ENCODE measurements at regions not wholly inside any gene's neighbourhood (a gene's known extent, or its start where the extent isn't known, plus 50 kb on each side); places are given as distances from the start of the nearest gene placed in this dataset.
"Not testable (repeated sequence)": the region's sequence is repeated elsewhere in the genome, so short reads cannot be mapped to it uniquely, and the experiment has no call there.

- DNase-seq = no peak
These were observed 361.3 kb downstream of the NR2F1-AS1 start for GRCh38 chr5:93219641-93220145.

GRCh38 chr5:93213111-93213794 lies 367.8 kb downstream of the NR2F1-AS1 start:
- not testable (repeated sequence) for DNase-seq

- no peak for DNase-seq
These were observed 371.5 kb downstream of the NR2F1-AS1 start for GRCh38 chr5:93209476-93209875.

- peak; percentile 46 for DNase-seq
These were observed 372.8 kb downstream of the NR2F1-AS1 start for GRCh38 chr5:93208141-93208751.

- no peak for DNase-seq
These were observed 374.8 kb downstream of the NR2F1-AS1 start for GRCh38 chr5:93206203-93206602.

GRCh38 chr5:93201061-93201460 lies 380.0 kb downstream of the NR2F1-AS1 start:
- DNase-seq = no peak

GRCh38 chr5:93196986-93197385 lies 384.0 kb downstream of the NR2F1-AS1 start:
- no peak for DNase-seq

- DNase-seq = no peak
These were observed 387.3 kb downstream of the NR2F1-AS1 start for GRCh38 chr5:93193431-93194347.

GRCh38 chr5:93192683-93193082 lies 388.3 kb downstream of the NR2F1-AS1 start:
- DNase-seq = no peak

GRCh38 chr5:93192087-93192486 lies 388.9 kb downstream of the NR2F1-AS1 start:
- peak; percentile 90 for DNase-seq

- DNase-seq = no peak
These were observed 389.8 kb downstream of the NR2F1-AS1 start for GRCh38 chr5:93191035-93191817.

GRCh38 chr5:93189707-93190120 lies 391.3 kb downstream of the NR2F1-AS1 start:
- peak; percentile 92 for DNase-seq

GRCh38 chr5:93188876-93189485 lies 392.0 kb downstream of the NR2F1-AS1 start:
- no peak for DNase-seq

GRCh38 chr5:93186076-93186682 lies 394.8 kb downstream of the NR2F1-AS1 start:
- DNase-seq = peak; percentile 88

GRCh38 chr5:93184041-93184440 lies 397.0 kb downstream of the NR2F1-AS1 start:
- no peak for DNase-seq

GRCh38 chr5:93179466-93179865 lies 401.6 kb downstream of the NR2F1-AS1 start:
- DNase-seq = no peak

GRCh38 chr5:93174930-93175329 lies 406.1 kb downstream of the NR2F1-AS1 start:
- no peak for DNase-seq

- DNase-seq = no peak
These were observed 415.5 kb downstream of the NR2F1-AS1 start for GRCh38 chr5:93165559-93165958.

GRCh38 chr5:93164690-93165089 lies 416.3 kb downstream of the NR2F1-AS1 start:
- peak; percentile 57 for DNase-seq

- DNase-seq = peak; percentile 95
These were observed 417.9 kb downstream of the NR2F1-AS1 start for GRCh38 chr5:93163010-93163663.

All from fibroblast of skin of back (primary cell).